GM12878 (cell line): ENCODE measurements at regions not wholly inside any gene's neighbourhood (a gene's known extent, or its start where the extent isn't known, plus 50 kb on each side); places are given as distances from the start of the nearest gene placed in this dataset.

Source experiments
- ATAC-seq: fragments of 200-7000 bp; cut with Tn5 transposase; 3 replicates; pipeline ENCODE4 v1.9.1; 2020; ENCODE audit warnings: mild to moderate bottlenecking, moderate library complexity
- BruUV-seq: library from RNA; stranded (reverse); fragments of 400-500 nt; replicated peaks from 2 replicates; lab custom pipeline; 2021; lab: Mats Ljungman, UMichigan
- CTCF ChIA-PET: fragments of 300-600 bp; sonication (Branson Sonifier 250); formaldehyde crosslinking; extraction: SDS; loops from one replicate; lab custom pipeline; 2021; ENCODE audit warnings: inconsistent platforms; lab: Yijun Ruan, JAX
- POLR2A ChIA-PET: fragments of 350-600 bp; formaldehyde crosslinking; extraction: SDS; loops from one replicate; lab custom pipeline; 2021; ENCODE audit warnings: inconsistent platforms; lab: Charles Lee
- RAD21 ChIA-PET: fragments of 300-600 bp; sonication (Branson Sonifier 250); formaldehyde crosslinking; loops from one replicate; lab custom pipeline; 2023; ENCODE audit warnings: antibody characterized with exemption; ENCODE audit not compliant: unreplicated experiment; lab: Charles Lee
- SMC1A ChIA-PET: fragments of 300-600 bp; sonication (Branson Sonifier 250); formaldehyde crosslinking; loops from one replicate; lab custom pipeline; 2023; ENCODE audit not compliant: unreplicated experiment, uncharacterized antibody; lab: Charles Lee
- DNase-seq: peaks from one replicate; pipeline ENCODE4 v3.0.0-alpha.2; 2011; ENCODE audit warnings: low read depth, low spot score
- FAIRE-seq: peaks from 3 replicates; lab custom pipeline; 2011; peaks lifted over from hg19 to GRCh38; lab: Jason Lieb, UNC
- H2AFZ ChIP-seq: 2 replicates; pipeline ENCODE4 v1.6.0; 2011; ENCODE audit warnings: low read depth, low read length, control low read depth; ENCODE audit not compliant: control insufficient read depth
- H3K27ac ChIP-seq: 2 replicates; pipeline ENCODE4 v1.5.1; 2011; ENCODE audit warnings: control low read depth; ENCODE audit not compliant: control insufficient read depth, insufficient read depth
- H3K27me3 ChIP-seq, 2 experiments: replicated peaks in 1 of 2; 2 replicates each; pipeline versions ENCODE4 v1.6.0 to v1.6.1; 2011; ENCODE audit warnings: low read length in 1 of 2; ENCODE audit not compliant: control insufficient read depth in 2 of 2, insufficient read depth in 2 of 2
- H3K36me3 ChIP-seq, 2 experiments: 2 replicates each; pipeline ENCODE4 v1.5.1; 2011; ENCODE audit warnings: low read length in 1 of 2; ENCODE audit not compliant: control insufficient read depth in 2 of 2, insufficient read depth in 2 of 2
- H3K4me1 ChIP-seq: 2 replicates; pipeline ENCODE4 v1.6.1; 2011; ENCODE audit warnings: mild to moderate bottlenecking, low read length, moderate library complexity, mixed read lengths; ENCODE audit not compliant: control insufficient read depth, insufficient read depth
- H3K4me2 ChIP-seq: 2 replicates; pipeline ENCODE4 v1.6.0; 2011; ENCODE audit warnings: control low read depth; ENCODE audit not compliant: control insufficient read depth, insufficient read depth
- H3K4me3 ChIP-seq: fragments of 200-600 bp; sonication (generic); 2 replicates; pipeline ENCODE4 v1.5.1; 2016
- H3K79me2 ChIP-seq: 2 replicates; pipeline ENCODE4 v1.6.0; 2011; ENCODE audit warnings: low read length; ENCODE audit not compliant: control insufficient read depth, insufficient read depth
- H3K9ac ChIP-seq: 2 replicates; pipeline ENCODE4 v1.8.0; 2011; ENCODE audit warnings: low read length, control low read depth, mixed read lengths; ENCODE audit not compliant: control insufficient read depth, insufficient read depth
- H3K9me3 ChIP-seq: replicated peaks from 3 replicates; pipeline ENCODE4 v1.5.1; 2011; ENCODE audit warnings: mild to moderate bottlenecking, low read length; ENCODE audit not compliant: control insufficient read depth, insufficient read depth
- H4K20me1 ChIP-seq: 2 replicates; pipeline ENCODE4 v1.6.0; 2011; ENCODE audit not compliant: control insufficient read depth, insufficient read depth
- ATF7 ChIP-seq: fragments of 450-650 bp; IDR thresholded peaks from 2 replicates; pipeline ENCODE4 v1.6.1; 2016; ENCODE audit warnings: low read depth, mild to moderate bottlenecking
- CBX3 ChIP-seq: fragments of 200-600 bp; sonication (generic); IDR thresholded peaks from 2 replicates; pipeline ENCODE4 v1.6.1; 2016; ENCODE audit warnings: low read depth, borderline replicate concordance
- CHD2 ChIP-seq: IDR thresholded peaks from 2 replicates; pipeline ENCODE4 v1.6.1; 2011; ENCODE audit warnings: low read depth, low read length, improper control_type of control experiment, borderline replicate concordance
- FOXK2 ChIP-seq: fragments of 450-650 bp; IDR thresholded peaks from 2 replicates; pipeline ENCODE4 v1.6.1; 2017; ENCODE audit warnings: mild to moderate bottlenecking, moderate library complexity
- GABPA ChIP-seq: IDR thresholded peaks from 2 replicates; pipeline ENCODE4 v1.6.1; 2014; ENCODE audit warnings: antibody characterized with exemption, low read depth, mild to moderate bottlenecking, inconsistent platforms
- IKZF1 ChIP-seq: fragments of 450-650 bp; conservative IDR thresholded peaks from 2 replicates; pipeline ENCODE4 v1.6.1; 2017; ENCODE audit warnings: antibody characterized with exemption, mild to moderate bottlenecking
- MEF2B ChIP-seq: fragments of 450-650 bp; IDR thresholded peaks from 2 replicates; pipeline ENCODE4 v1.6.1; 2018; ENCODE audit warnings: mild to moderate bottlenecking, moderate library complexity; ENCODE audit not compliant: partially characterized antibody, poor library complexity, severe bottlenecking
- MTA2 ChIP-seq: fragments of 450-650 bp; IDR thresholded peaks from 2 replicates; pipeline ENCODE4 v1.6.1; 2016; ENCODE audit warnings: low read depth, mild to moderate bottlenecking, moderate library complexity
- MYB ChIP-seq: fragments of 150-350 bp; IDR thresholded peaks from 2 replicates; pipeline ENCODE4 v1.6.1; 2014; ENCODE audit warnings: mild to moderate bottlenecking, low read depth, low read length, borderline replicate concordance
- NR2C2 ChIP-seq: IDR thresholded peaks from 2 replicates; pipeline ENCODE4 v1.6.1; 2011; ENCODE audit warnings: borderline replicate concordance, low read depth; ENCODE audit not compliant: control insufficient read depth, insufficient read length
- NR2F1 ChIP-seq: fragments of 450-650 bp; conservative IDR thresholded peaks from 2 replicates; pipeline ENCODE4 v1.6.1; 2017; ENCODE audit warnings: mild to moderate bottlenecking
- RUNX3 ChIP-seq: IDR thresholded peaks from 2 replicates; pipeline ENCODE4 v1.6.1; 2012; ENCODE audit warnings: low read length, inconsistent platforms
- STAT1 ChIP-seq: fragments of 450-650 bp; conservative IDR thresholded peaks from 2 replicates; pipeline ENCODE4 v1.6.1; 2014; ENCODE audit warnings: antibody characterized with exemption, mild to moderate bottlenecking
- ZNF384 ChIP-seq: IDR thresholded peaks from 2 replicates; pipeline ENCODE4 v1.6.1; 2012; ENCODE audit warnings: low read depth, mild to moderate bottlenecking, low read length, improper control_type of control experiment, borderline replicate concordance
- WGBS: methylation state at CpG from one replicate; pipeline ENCODE4 v1.1.6; 2016; ENCODE audit warnings: low lambda C conversion rate; ENCODE audit not compliant: insufficient replicate concordance, insufficient coverage; ENCODE audit errors: missing lambda C conversion rate; 5-methylcytosine and 5-hydroxymethylcytosine counted together
- in situ Hi-C: fragments of 300-500 bp; cut with MboI; formaldehyde crosslinking; loops from 9 replicates; pipeline ENCODE4 v1.14.3; 2018; ENCODE audit warnings: mixed read lengths
- intact Hi-C: fragments of 100-400 bp; cut with micrococcal nuclease; formaldehyde crosslinking; loops from one replicate; pipeline ENCODE4 v1.14.2; 2022; ENCODE audit not compliant: unreplicated experiment
- TF ChIP-seq, protein P1 (sequence below): IDR thresholded peaks from 2 replicates; pipeline ENCODE4 v1.6.1; 2011; ENCODE audit warnings: low read depth, mild to moderate bottlenecking, low read length, moderate library complexity, borderline replicate concordance; ENCODE audit errors: extremely low read depth
- TF ChIP-seq, protein P2 (sequence below): fragments of 450-650 bp; formaldehyde crosslinking; IDR thresholded peaks from 2 replicates; pipeline ENCODE4 v1.4.0; 2020; ENCODE audit warnings: mild to moderate bottlenecking, moderate library complexity
- TF ChIP-seq, protein P3 (sequence below): fragments of 450-650 bp; IDR thresholded peaks from 2 replicates; pipeline ENCODE4 v1.6.1; 2014; ENCODE audit warnings: mild to moderate bottlenecking

GRCh38 chr10:33869028-33869427, 534.6 kb upstream of the NRP1 start:
- Histone ChIP-seq H3K27ac (no peak overlapping the region), H3K9ac (no peak overlapping the region), H3K4me2 (no peak overlapping the region), H2AFZ (no peak overlapping the region)
- DNase-seq: no peak
- WGBS: 15% methylated on average over 3 of the region's 3 CpGs
- no peak for TF ChIP-seq MEF2B
- TF ChIP-seq MYB: no peak
- TF ChIP-seq NR2F1: no peak
- TF ChIP-seq, protein P1, sequence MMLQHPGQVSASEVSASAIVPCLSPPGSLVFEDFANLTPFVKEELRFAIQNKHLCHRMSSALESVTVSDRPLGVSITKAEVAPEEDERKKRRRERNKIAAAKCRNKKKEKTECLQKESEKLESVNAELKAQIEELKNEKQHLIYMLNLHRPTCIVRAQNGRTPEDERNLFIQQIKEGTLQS: no peak
- TF ChIP-seq CHD2: no peak
- no peak for TF ChIP-seq ZNF384
- TF ChIP-seq, protein P2, sequence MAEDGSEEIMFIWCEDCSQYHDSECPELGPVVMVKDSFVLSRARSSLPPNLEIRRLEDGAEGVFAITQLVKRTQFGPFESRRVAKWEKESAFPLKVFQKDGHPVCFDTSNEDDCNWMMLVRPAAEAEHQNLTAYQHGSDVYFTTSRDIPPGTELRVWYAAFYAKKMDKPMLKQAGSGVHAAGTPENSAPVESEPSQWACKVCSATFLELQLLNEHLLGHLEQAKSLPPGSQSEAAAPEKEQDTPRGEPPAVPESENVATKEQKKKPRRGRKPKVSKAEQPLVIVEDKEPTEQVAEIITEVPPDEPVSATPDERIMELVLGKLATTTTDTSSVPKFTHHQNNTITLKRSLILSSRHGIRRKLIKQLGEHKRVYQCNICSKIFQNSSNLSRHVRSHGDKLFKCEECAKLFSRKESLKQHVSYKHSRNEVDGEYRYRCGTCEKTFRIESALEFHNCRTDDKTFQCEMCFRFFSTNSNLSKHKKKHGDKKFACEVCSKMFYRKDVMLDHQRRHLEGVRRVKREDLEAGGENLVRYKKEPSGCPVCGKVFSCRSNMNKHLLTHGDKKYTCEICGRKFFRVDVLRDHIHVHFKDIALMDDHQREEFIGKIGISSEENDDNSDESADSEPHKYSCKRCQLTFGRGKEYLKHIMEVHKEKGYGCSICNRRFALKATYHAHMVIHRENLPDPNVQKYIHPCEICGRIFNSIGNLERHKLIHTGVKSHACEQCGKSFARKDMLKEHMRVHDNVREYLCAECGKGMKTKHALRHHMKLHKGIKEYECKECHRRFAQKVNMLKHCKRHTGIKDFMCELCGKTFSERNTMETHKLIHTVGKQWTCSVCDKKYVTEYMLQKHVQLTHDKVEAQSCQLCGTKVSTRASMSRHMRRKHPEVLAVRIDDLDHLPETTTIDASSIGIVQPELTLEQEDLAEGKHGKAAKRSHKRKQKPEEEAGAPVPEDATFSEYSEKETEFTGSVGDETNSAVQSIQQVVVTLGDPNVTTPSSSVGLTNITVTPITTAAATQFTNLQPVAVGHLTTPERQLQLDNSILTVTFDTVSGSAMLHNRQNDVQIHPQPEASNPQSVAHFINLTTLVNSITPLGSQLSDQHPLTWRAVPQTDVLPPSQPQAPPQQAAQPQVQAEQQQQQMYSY (CRISPR knock-in tag): no peak
- TF ChIP-seq FOXK2: no peak
- TF ChIP-seq ATF7: no peak
- no peak for TF ChIP-seq RUNX3
- no peak for TF ChIP-seq STAT1
- no peak for TF ChIP-seq NR2C2
- TF ChIP-seq MTA2: no peak
- TF ChIP-seq GABPA: no peak
- TF ChIP-seq IKZF1: no peak
- TF ChIP-seq CBX3: no peak
- TF ChIP-seq, protein P3, sequence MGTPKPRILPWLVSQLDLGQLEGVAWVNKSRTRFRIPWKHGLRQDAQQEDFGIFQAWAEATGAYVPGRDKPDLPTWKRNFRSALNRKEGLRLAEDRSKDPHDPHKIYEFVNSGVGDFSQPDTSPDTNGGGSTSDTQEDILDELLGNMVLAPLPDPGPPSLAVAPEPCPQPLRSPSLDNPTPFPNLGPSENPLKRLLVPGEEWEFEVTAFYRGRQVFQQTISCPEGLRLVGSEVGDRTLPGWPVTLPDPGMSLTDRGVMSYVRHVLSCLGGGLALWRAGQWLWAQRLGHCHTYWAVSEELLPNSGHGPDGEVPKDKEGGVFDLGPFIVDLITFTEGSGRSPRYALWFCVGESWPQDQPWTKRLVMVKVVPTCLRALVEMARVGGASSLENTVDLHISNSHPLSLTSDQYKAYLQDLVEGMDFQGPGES: no peak
- TF ChIP-seq, all 136 proteins: peak for 0
- no peaks in the 10 kb centered on the region for H3K27me3 ChIP-seq
- POLR2A ChIA-PET: interaction anchor here (0.7 kb wide), 1 partner anchor 151 kb away, joined by 3 read pairs; no protein-coding TSS in a partner anchor
- BruUV-seq: no TSS peak
- no peak for FAIRE-seq
- H3K9me3 ChIP-seq: no peaks in the 10 kb centered on the region
- in situ Hi-C loops (no loop called here), intact Hi-C loops (no loop called here)
- SMC1A ChIA-PET: no interaction called here
- H4K20me1 ChIP-seq: no peaks in the 10 kb centered on the region
- H3K36me3 ChIP-seq: no peaks in the 10 kb centered on the region
- CTCF ChIA-PET: no interaction called here
- H3K79me2 ChIP-seq: no peaks in the 10 kb centered on the region
- ATAC-seq: no peak
- RAD21 ChIA-PET: no interaction called here
- H3K4me1 ChIP-seq: no peaks in the 10 kb centered on the region
- H3K4me3 ChIP-seq: no peak overlapping the region
